ENCODE measurements at regions not wholly inside any gene's neighbourhood (a gene's known extent, or its start where the extent isn't known, plus 50 kb on each side); places are given as distances from the start of the nearest gene placed in this dataset.

DNA sequence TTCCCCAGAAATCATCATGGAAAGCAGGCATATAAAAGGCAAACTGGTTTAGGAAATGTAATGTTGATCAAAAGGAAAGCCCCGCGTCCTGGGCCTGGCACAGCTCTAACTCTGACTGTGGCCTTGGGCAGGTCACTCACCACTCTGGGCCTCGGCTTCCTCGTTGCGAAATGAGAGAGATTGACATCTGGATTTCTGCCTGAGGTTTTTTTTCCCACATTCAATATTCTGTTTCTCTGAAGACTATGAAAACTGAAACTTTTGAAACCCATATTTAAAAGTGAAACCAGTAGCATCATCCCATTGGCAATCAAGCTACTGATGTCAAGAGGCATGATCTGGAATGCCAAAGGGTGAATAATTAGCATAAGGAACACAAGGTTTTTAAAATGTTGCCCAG lies 369.7 kb upstream of the NPVF start:
- Histone ChIP-seq H3K4me3 (replicated peaks in 1 of 3; ENCODE audit: insufficient read depth in 1 of 3, low read depth in 1 of 3, low read length in 3 of 3) (no peak overlapping the region), H3K9me1 (replicated peaks; ENCODE audit: control insufficient read depth, extremely low read depth, insufficient read depth, low read length) (no peaks in the 10 kb centered on the region), H4K20me1 (replicated peaks; ENCODE audit: control insufficient read depth, extremely low read depth, insufficient read depth, low read length) (no peaks in the 10 kb centered on the region), H3K9ac (replicated peaks; ENCODE audit: extremely low read depth, insufficient read depth, low read length) (no peak overlapping the region), H3K4me2 (ENCODE audit: insufficient read depth, low read length) (no peak overlapping the region), H3K79me2 (ENCODE audit: control insufficient read depth, insufficient read depth, low read length) (no peaks in the 10 kb centered on the region), H2AFZ (ENCODE audit: low read depth, low read length) (no peak overlapping the region), H3K27me3 (ENCODE audit: control insufficient read depth in 2 of 2, insufficient read depth in 2 of 2, low read length in 2 of 2) (no peaks in the 10 kb centered on the region), H3K4me1 (ENCODE audit: control insufficient read depth, extremely low read depth, insufficient read depth, low read length) (no peaks in the 10 kb centered on the region), H3K27ac (ENCODE audit: insufficient read depth, low read depth, low read length) (no peak overlapping the region), H3K36me3 (ENCODE audit: control insufficient read depth in 2 of 2, extremely low read depth in 1 of 2, insufficient read depth in 2 of 2, low read length in 2 of 2) (no peaks in the 10 kb centered on the region), H3K9me3 (replicated peaks; ENCODE audit: control insufficient read depth, insufficient read depth, low read length) (no peaks in the 10 kb centered on the region)
- no peak for DNase-seq (ENCODE audit: low read depth, low spot score)
- no peak for FAIRE-seq
- ChIA-PET CTCF (interaction anchor here (0.7 kb wide), 1 partner anchor 95 kb away, joined by 3 read pairs; no protein-coding TSS in a partner anchor), POLR2A (no interaction called here)
- intact Hi-C loops (cut with micrococcal nuclease) (no loop called here), dilution Hi-C loops (cut with MboI; ENCODE audit: extremely low pct_ligation_motif_present, low sequenced_read_pairs) (no loop called here)
- no TSS peak for BruUV-seq (replicated peaks)
- no peak for TF ChIP-seq JUN (IDR thresholded peaks at IDR 0.05; ENCODE audit: borderline replicate concordance, insufficient read depth, insufficient read length, low read depth)

DNA sequence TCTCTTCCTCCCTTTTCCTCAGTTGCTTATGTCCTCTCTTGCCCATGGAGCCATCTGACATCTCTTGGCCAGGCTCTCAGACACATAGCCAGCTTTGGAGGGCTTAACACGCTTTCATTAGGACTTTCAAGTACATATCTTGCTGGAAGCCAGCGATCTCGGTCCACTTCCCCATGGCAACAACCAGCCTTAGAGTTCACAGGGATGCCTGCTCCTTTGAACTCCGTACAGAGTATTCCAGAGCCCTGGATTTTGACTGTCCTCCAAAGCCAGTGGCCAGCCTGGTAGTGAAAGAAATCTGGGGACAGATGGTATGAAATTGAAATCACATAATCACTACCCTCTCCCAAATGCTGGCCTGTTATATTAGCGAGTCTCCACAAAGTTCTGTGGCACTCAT lies 370.5 kb upstream of the NPVF start:
- no TSS peak for BruUV-seq (replicated peaks)
- no peaks in the 10 kb centered on the region for H3K4me1 ChIP-seq (ENCODE audit: control insufficient read depth, extremely low read depth, insufficient read depth, low read length)
- no peaks in the 10 kb centered on the region for H4K20me1 ChIP-seq (replicated peaks; ENCODE audit: control insufficient read depth, extremely low read depth, insufficient read depth, low read length)
- H3K4me3 ChIP-seq (replicated peaks in 1 of 3; ENCODE audit: insufficient read depth in 1 of 3, low read depth in 1 of 3, low read length in 3 of 3): no peak overlapping the region
- H3K9me3 ChIP-seq (replicated peaks; ENCODE audit: control insufficient read depth, insufficient read depth, low read length): no peaks in the 10 kb centered on the region
- H2AFZ ChIP-seq (ENCODE audit: low read depth, low read length): no peak overlapping the region
- FAIRE-seq (no peak), DNase-seq (ENCODE audit: low read depth, low spot score) (no peak)
- no peak overlapping the region for H3K4me2 ChIP-seq (ENCODE audit: insufficient read depth, low read length)
- H3K9ac ChIP-seq (replicated peaks; ENCODE audit: extremely low read depth, insufficient read depth, low read length): no peak overlapping the region
- no peaks in the 10 kb centered on the region for H3K79me2 ChIP-seq (ENCODE audit: control insufficient read depth, insufficient read depth, low read length)
- no peak overlapping the region for H3K27ac ChIP-seq (ENCODE audit: insufficient read depth, low read depth, low read length)
- ChIA-PET CTCF (no interaction called here), POLR2A (no interaction called here)
- no peaks in the 10 kb centered on the region for H3K27me3 ChIP-seq (ENCODE audit: control insufficient read depth in 2 of 2, insufficient read depth in 2 of 2, low read length in 2 of 2)
- intact Hi-C loops (cut with micrococcal nuclease): no loop called here
- no peaks in the 10 kb centered on the region for H3K36me3 ChIP-seq (ENCODE audit: control insufficient read depth in 2 of 2, extremely low read depth in 1 of 2, insufficient read depth in 2 of 2, low read length in 2 of 2)
- no peaks in the 10 kb centered on the region for H3K9me1 ChIP-seq (replicated peaks; ENCODE audit: control insufficient read depth, extremely low read depth, insufficient read depth, low read length)
- dilution Hi-C loops (cut with MboI; ENCODE audit: extremely low pct_ligation_motif_present, low sequenced_read_pairs): no loop called here
- no peak for TF ChIP-seq MYC (IDR thresholded peaks at IDR 0.05; ENCODE audit: low read depth, low read length)
- TF ChIP-seq JUN (IDR thresholded peaks at IDR 0.05; ENCODE audit: borderline replicate concordance, insufficient read depth, insufficient read length, low read depth): no peak
- no peak for TF ChIP-seq POLR2AphosphoS5 (IDR thresholded peaks at IDR 0.05; ENCODE audit: insufficient read depth, low read depth, low read length)
- no peak for TF ChIP-seq GATA2 (IDR thresholded peaks at IDR 0.05; ENCODE audit: insufficient read depth, insufficient read length, low read depth, low read length)
- TF ChIP-seq FOS (IDR thresholded peaks at IDR 0.05; ENCODE audit: borderline replicate concordance, insufficient read depth, low read length): no peak
- TF ChIP-seq, protein P1, sequence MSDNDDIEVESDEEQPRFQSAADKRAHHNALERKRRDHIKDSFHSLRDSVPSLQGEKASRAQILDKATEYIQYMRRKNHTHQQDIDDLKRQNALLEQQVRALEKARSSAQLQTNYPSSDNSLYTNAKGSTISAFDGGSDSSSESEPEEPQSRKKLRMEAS (IDR thresholded peaks at IDR 0.05; ENCODE audit: insufficient read depth, insufficient read length): no peak
